ENCODE measurements at regions not wholly inside any gene's neighbourhood (a gene's known extent, or its start where the extent isn't known, plus 50 kb on each side); places are given as distances from the start of the nearest gene placed in this dataset.

DNA sequence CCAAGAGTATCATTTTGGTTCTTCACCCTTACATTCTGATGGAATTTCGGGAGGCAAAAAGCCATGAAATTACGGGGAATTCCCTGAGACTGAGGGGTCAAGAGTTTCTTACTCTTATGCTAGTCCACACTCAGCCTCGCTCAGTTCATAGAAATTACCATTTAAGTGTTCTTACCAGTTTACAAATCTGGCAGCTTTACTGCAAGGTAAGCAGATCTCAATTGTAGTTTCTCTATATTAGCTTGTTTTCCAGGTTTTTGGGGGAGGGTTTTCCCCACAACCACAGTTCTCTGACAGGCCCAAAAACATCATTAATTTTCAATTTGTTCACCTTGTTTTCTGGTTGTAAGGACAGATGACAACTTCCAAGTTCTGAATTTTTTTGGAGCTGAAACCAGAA, 1028.4 kb downstream of the FAM181B start:
- Histone ChIP-seq H3K27me3 (no peaks in the 10 kb centered on the region), H3K4me3 (no peak overlapping the region), H3K27ac (no peak overlapping the region), H3K4me1 (replicated peaks in 1 of 2) (no peaks in the 10 kb centered on the region), H3K9me3 (replicated peaks in 1 of 3) (no peaks in the 10 kb centered on the region), H3K36me3 (replicated peaks in 1 of 2) (no peaks in the 10 kb centered on the region)
- TF ChIP-seq POLR2A (IDR thresholded peaks at IDR 0.05) = no peak
- TF ChIP-seq, protein P1, sequence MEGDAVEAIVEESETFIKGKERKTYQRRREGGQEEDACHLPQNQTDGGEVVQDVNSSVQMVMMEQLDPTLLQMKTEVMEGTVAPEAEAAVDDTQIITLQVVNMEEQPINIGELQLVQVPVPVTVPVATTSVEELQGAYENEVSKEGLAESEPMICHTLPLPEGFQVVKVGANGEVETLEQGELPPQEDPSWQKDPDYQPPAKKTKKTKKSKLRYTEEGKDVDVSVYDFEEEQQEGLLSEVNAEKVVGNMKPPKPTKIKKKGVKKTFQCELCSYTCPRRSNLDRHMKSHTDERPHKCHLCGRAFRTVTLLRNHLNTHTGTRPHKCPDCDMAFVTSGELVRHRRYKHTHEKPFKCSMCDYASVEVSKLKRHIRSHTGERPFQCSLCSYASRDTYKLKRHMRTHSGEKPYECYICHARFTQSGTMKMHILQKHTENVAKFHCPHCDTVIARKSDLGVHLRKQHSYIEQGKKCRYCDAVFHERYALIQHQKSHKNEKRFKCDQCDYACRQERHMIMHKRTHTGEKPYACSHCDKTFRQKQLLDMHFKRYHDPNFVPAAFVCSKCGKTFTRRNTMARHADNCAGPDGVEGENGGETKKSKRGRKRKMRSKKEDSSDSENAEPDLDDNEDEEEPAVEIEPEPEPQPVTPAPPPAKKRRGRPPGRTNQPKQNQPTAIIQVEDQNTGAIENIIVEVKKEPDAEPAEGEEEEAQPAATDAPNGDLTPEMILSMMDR (IDR thresholded peaks at IDR 0.05) = no peak
- DNase-seq = no peak
- intact Hi-C loops (cut with DNase I) = no loop called here
- WGBS, 4 donors = 41 to 69% (median 60%) methylated on average over 3 of the region's 3 CpGs

DNA sequence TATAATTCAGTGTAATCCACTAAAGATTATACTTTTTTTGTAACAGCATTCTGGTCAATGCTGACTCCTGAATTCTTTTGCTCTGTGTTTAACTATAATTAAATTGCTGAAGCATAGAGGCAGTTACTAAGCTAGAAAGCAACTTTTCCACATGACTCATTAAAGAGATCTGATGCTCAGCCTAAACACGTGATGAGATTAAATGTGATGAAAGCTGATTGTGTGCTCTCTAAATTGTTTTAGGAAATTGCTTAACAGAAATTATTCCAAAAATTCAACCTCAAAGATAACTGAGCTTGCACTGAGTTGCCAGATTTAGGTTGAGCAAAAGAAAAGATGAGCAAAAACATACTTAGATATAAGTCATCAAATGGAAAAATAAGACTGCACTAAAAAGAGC, 1033.6 kb downstream of the FAM181B start:
- H3K4me3 ChIP-seq = no peak overlapping the region
- no peaks in the 10 kb centered on the region for H3K27me3 ChIP-seq
- TF ChIP-seq POLR2A (IDR thresholded peaks at IDR 0.05) = no peak
- TF ChIP-seq, protein P1 (IDR thresholded peaks at IDR 0.05) = no peak
- no peak overlapping the region for H3K27ac ChIP-seq
- H3K4me1 ChIP-seq (replicated peaks in 1 of 2) = no peaks in the 10 kb centered on the region
- 51 to 66% (median 62%) methylated on average over 1 of the region's 1 CpG for whole genome bisulfite sequencing, 4 donors
- intact Hi-C loops (cut with DNase I) = no loop called here
- H3K9me3 ChIP-seq (replicated peaks in 1 of 3) = no peaks in the 10 kb centered on the region
- no peak for DNase-seq
- no peaks in the 10 kb centered on the region for H3K36me3 ChIP-seq (replicated peaks in 1 of 2)

DNA sequence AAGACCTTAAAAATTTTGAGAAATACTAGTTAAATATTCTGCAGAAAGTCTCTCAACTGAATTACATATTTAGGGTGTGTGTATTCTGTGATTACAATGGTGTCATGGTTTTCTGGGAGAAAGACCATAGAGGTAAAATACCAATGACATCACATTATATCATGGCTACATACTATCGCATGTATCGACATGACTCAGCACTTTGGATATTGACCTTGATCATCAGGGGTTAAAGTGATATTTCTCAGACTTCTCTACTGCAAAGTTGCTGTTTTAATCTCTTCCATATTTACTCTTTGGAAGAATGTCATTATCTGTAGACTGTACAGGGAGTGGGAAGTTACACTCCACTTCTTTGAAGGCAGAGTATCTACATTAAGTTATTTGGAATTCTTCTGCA, 1046.6 kb downstream of the FAM181B start:
- intact Hi-C loops (cut with DNase I) = no loop called here
- Histone ChIP-seq H3K4me3 (no peak overlapping the region), H3K27me3 (no peaks in the 10 kb centered on the region), H3K9me3 (replicated peaks in 1 of 3) (peaks cover 0 to 14% (median 0%) of the 10 kb centered on the region in 3 donors), H3K36me3 (replicated peaks in 1 of 2) (no peaks in the 10 kb centered on the region), H3K4me1 (replicated peaks in 1 of 2) (no peaks in the 10 kb centered on the region), H3K27ac (no peak overlapping the region)
- 86 to 89% (median 87%) methylated on average over 2 of the region's 2 CpGs for WGBS, 4 donors
- TF ChIP-seq POLR2A (IDR thresholded peaks at IDR 0.05) = no peak
- DNase-seq = no peak

DNA sequence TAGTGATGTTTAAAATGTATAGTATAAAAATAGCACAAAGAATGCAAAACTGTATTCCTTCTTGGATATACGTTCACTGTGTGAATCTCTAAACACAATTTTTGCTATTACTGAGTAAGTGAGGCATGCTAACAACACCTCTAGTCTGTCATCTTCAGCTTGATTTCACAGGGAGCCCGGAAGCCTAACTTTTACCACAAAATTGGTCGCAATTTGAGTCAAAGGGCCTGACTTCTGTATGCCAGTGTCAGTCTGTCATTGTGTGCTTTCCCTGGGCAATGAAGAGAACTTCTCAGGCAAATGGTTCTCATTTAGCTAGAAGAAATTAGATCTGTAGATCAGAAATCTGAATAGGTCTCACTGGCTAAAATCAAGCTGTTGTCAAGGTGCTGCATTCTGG, 1059.5 kb downstream of the FAM181B start:
- Histone ChIP-seq H3K36me3 (replicated peaks in 1 of 2) (no peaks in the 10 kb centered on the region), H3K27me3 (no peaks in the 10 kb centered on the region), H3K9me3 (replicated peaks in 1 of 3) (no peaks in the 10 kb centered on the region), H3K4me1 (replicated peaks in 1 of 2) (no peaks in the 10 kb centered on the region), H3K4me3 (no peak overlapping the region), H3K27ac (no peak overlapping the region)
- 60 to 75% (median 74%) methylated on average over 3 of the region's 3 CpGs for WGBS, 4 donors
- TF ChIP-seq POLR2A (IDR thresholded peaks at IDR 0.05) = no peak
- TF ChIP-seq, protein P1 (IDR thresholded peaks at IDR 0.05) = no peak
- intact Hi-C loops (cut with DNase I) = no loop called here
- DNase-seq = no peak

DNA sequence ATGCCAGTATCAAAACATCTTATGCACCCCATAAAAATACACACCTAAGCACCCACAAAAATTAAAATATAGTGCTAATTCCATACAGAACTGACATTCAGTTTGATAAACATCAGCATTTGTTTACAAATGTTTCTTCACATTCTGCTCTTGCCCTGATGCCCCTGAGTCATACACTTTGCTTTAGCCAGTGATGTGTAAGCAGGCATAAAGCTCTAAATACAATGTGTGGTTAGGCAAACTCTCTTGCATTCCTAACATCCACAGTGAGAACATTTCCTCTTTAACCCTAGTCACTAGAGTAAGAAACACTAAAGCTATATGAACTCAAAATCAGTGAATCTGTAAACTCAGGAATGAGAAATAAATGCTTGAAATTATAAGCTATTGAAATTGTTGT, 1060.7 kb downstream of the FAM181B start:
- Histone ChIP-seq H3K27me3 (no peaks in the 10 kb centered on the region), H3K36me3 (replicated peaks in 1 of 2) (no peaks in the 10 kb centered on the region), H3K9me3 (replicated peaks in 1 of 3) (no peaks in the 10 kb centered on the region), H3K27ac (no peak overlapping the region), H3K4me3 (no peak overlapping the region), H3K4me1 (replicated peaks in 1 of 2) (no peaks in the 10 kb centered on the region)
- intact Hi-C loops (cut with DNase I) = no loop called here
- no peak for DNase-seq
- TF ChIP-seq POLR2A (IDR thresholded peaks at IDR 0.05) = no peak
- TF ChIP-seq, protein P1 (IDR thresholded peaks at IDR 0.05) = no peak

Measured in adrenal gland (tissue), 9 donors.